SIG-M5 treated with dmso at 0.1 percent for 504 hours (cell line): ENCODE measurements at regions not wholly inside any gene's neighbourhood (a gene's known extent, or its start where the extent isn't known, plus 50 kb on each side); places are given as distances from the start of the nearest gene placed in this dataset.

Experiments used
- DNase-seq: peaks from one replicate; lab custom pipeline; 2025; ENCODE audit not compliant: unreplicated experiment; lab: John Stamatoyannopoulos, UW

DNA sequence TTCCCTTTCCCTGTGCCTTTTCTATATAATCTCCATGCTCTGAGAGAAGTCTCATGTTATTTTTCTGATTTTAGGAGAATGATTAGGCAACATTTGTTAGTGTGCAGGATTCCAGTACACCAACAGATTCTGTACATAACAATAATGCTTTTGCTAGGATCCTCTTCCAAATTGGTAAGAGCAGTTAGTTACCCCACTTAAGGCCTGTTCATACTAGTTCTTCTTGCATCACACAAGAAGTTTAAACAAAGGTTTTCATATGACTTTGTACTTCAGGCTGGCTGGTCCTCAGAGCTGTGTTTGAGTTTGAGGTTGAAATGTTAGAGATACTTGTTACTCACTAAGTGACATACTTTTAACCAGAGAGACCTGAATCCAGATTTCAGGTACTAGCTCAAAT is 686.9 kb upstream of the NRXN1 start:
- DNase-seq, result no peak

DNA sequence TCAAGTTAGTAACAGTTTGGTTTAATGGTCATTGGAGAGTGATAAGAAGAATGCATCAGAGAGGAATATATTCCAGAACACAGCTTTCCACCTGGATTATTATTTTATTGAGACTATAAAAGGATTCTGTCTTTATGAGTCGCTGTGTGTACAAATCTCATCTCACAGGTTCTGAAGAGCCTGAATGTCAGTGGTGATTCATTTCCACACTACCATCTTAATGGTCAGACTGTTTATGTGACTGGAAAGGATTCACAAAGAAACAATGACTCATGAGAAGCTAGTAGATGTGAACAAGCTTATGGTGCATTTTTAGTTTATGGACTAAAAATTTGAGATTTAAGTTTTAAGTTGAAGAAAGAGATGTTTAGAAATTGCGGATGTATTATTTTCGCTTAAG is 685.4 kb upstream of the NRXN1 start:
- no peak for DNase-seq

DNA sequence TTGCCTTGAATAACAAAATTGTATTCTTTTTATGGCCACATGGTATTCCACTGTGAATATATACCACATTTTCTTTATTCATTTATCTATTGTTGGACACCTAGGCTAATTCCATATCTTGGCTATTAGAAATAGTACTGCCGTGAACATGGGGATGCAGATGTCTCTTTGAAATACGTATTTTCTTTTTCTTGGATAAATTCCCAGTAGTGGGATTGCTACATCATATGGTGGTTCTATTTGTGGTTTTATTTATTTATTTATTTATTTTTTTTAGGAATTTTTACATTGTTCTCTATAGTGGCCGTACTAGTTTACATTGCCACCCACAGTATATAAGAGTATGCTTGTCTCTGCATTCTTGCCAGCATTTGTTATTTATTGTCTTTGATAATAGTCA is 679.8 kb upstream of the NRXN1 start:
- no peak for DNase-seq

GRCh38 chr2:51710222-51710621 is 678.3 kb upstream of the NRXN1 start:
- DNase-seq, result peak; percentile 24

DNA sequence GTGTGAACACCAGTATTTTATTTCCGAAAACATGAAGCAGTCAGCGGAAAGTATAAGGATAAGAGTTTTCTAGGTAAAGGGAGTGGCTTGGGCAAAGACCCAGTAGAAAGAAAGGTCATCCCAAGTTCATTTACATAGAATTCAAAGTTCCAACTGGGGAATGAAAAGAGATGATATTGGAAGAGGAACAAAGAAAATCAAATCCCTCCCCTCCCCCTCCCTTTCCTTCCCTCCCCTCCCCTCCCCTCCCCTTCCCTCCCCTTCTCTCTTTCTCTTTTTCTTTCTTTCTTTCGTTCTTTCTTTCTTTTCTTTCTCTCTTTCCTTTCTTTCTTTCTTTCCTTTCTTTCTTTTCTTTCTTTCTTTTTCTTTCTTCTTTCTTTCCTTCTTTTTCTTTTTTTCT is 675.7 kb upstream of the NRXN1 start:
- no peak for DNase-seq

DNA sequence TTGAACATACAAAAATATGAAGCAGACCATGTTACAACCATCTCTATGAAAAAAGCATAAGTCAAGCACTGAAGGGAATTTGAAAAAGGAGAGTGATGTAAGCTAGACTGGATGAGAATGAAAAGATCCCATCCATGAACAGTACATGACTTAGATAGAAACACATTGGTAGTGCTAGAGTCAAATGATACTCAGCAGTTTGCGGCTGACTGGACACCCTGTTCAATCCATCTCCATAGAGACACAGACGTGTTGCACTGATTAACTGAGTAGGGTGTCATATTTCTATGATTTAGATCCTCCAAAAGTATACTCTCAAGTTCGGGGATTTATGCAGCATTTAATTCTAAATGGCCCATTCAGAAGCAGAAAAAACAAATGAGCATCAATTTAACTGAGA is 674.3 kb upstream of the NRXN1 start:
- no peak for DNase-seq

GRCh38 chr2:51705417-51705816 is 673.5 kb upstream of the NRXN1 start:
- no peak for DNase-seq

- no peak for DNase-seq
Observed at GRCh38 chr2:51698021-51698420, 666.1 kb upstream of the NRXN1 start.

DNA sequence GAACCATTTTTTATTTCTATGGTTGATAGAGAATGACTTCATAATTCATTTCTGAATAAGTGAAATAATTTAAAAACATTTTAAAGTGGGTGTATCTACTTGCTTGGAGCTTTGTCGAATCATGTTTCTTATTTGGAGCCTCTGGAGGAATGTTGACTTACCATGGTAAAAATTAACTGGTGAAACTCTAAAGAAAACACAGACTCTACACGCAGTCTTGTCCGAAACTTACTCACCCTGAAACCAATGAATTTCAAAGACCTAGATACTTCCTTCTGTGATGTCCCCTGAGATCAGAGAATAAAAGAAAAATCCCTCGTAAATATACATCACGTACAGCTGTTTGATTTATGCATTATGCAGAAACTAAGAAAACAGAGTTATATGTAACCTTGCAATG is 665.2 kb upstream of the NRXN1 start:
- DNase-seq, result no peak

DNA sequence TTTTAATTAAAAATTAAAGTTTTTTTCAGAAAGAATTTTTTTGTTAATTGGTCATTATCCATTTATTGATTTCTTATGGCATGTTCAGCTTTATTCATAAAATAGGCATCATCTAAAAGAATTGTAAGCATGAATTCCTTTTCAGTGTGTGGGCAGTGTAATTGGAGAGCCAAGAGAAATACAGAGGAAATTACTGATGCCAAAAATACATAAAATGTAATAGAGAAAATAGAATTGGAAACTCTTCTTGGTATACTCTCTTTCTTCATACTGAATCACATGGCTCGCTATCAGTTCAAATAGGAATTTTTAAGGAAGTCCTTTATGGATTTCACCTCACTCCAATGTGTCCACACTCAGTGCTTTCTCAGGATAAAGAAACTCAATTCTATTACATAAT is 663.6 kb upstream of the NRXN1 start:
- DNase-seq, result no peak

DNA sequence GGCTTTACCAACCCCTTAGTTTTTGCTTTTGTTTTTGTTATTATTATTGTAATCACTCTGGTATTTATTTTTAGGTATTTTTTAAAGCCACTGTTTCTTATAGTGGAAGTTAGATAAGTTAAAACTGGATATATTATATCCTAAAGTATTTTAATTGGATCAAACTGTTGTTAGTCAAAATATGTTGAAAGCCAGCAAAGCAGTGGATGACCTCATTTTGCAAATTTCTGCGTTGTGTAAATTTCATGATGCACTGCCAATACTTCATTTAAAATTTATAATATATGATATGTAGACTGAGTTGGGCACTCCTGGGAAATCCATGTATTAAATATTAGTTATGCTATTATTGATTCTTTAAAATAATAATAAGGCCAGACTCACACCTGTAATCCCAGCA is 661.7 kb upstream of the NRXN1 start:
- no peak for DNase-seq

DNA sequence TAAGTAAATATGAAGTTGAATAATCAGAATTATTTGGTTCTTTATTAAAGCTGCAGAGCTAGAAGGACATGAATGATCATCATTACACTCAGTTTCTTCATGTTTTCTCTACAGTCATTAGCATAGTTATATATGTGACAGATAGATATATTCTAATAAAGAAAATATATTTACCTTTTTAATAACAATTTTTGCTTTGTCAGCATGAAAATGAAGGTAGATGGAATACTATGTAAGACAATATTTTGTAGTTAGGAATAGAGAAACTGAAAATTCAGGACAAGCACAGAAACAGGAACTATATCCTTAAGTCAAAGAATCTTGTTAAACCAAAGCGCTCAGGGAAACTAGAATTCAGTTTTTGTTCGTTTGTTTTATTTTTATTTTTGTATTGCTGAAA is 649.9 kb upstream of the NRXN1 start:
- no peak for DNase-seq

- DNase-seq, result no peak
Observed at GRCh38 chr2:51673628-51674027, 641.7 kb upstream of the NRXN1 start.

GRCh38 chr2:51667679-51668078 is 635.7 kb upstream of the NRXN1 start:
- no peak for DNase-seq

DNA sequence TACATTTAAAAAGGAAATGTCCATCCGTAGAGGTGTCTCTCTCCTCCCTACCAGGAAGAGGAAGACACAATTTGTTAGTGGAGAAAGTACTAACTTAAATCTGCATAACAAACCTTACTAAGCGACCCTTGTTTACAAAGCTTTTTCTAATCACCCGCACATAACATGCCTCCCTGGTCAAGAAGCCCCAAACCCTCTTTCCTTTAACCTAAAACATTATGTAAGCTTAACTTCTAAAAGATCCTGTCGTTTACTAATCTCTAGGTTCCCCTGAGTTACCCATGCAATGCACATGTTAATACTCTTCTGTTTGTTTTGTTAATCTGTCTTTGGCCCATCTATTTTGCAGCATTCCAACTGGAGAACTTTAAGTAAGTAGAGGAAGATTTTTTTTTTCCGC is 630.3 kb upstream of the NRXN1 start:
- DNase-seq, result no peak

GRCh38 chr2:51657849-51658248 is 625.9 kb upstream of the NRXN1 start:
- DNase-seq, result no peak

DNA sequence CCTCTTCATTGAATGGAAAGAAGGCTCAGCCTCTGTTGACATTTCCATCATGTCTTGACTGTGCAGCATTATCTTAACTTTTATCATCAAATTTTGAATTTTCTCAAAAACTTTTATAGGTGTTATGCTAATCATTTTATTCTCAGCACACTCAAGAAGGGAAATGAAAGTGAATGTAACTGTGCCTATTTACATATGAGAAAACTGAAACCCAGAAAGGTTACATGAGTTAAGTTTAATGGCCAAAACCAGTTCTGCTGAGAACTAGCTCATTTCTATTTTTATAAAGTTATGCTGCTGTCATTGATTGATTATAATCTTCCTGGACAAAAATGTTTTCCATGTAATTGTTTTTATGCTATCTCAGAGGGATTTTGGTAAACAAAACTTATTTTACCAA is 618.8 kb upstream of the NRXN1 start:
- no peak for DNase-seq

- DNase-seq, result no peak
Observed at GRCh38 chr2:51649366-51649765, 617.4 kb upstream of the NRXN1 start.

- no peak for DNase-seq
Observed at GRCh38 chr2:51638811-51639210, 606.9 kb upstream of the NRXN1 start.

DNA sequence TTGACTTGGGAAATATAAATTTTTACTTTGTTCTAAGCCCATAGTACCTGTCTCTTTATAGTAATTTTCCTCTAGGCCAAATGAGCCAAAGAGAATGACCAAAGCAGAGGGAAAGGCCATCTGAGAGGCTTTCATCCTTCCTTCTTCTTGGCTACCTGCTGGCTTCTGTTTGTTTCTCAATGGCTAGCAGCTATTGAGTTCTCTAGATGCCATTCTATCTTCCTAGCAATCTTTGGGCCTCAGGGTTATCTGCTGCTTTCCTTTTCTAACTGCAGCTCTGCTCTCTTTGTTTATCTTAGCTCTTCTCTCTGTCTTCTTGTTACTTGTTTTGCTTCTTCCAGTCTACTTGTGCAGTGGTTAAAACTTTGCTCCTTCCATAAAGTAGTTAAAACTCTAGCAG is 601.1 kb upstream of the NRXN1 start:
- no peak for DNase-seq

DNA sequence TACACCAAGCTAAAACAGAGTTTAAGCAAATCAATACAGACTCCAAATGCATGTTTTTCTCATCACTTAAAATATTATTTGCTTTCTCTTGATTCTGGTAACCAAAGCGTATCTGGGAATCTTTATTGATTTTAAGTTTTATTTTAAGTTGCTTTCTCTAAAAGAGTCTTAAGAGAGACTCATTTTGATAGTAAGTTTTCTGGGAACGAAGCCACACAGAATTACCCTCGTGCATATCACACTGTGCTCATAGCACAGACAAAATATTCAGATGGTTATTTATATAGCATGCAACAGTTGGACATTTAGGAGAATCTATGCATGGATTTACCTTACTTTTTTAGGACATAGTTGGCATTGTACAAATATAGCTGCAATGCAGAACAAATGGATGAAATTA is 597.5 kb upstream of the NRXN1 start:
- no peak for DNase-seq

DNA sequence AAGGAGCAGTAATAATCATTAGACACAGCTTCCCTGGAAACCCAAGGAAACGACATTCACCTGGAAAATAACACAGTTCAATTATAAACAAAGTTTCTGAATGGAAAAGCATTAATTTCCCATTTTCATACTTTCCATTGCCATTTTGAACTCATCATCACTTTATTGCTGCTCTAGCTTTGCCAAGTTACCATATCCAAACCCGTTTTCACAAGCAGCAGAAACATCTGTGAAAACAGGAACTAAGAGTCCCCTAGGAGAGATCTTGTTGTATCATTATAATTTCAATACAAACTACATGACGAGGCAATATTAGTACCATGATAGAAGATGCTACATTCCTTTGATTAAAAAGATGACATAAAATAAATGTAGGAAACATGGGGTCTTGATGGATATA is 597.0 kb upstream of the NRXN1 start:
- DNase-seq, result no peak

DNA sequence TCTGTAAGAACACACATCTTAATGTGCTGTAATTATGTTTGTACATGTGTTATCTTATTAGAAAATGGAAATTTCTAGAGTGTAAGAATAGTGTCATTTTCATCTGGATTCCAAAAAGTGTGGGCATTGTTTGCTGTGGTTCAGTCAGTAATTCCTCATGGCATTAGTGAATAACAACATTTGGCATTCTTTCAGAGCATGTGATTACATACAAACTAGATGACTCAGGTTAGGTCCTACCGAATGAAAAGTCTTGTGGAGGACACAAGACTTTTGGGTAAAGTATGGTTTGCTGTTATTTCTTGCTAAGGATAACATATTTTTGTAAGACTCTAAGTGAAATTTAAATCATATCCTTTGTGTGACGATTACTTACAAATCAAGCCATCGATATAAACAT is 593.1 kb upstream of the NRXN1 start:
- DNase-seq, result no peak

DNA sequence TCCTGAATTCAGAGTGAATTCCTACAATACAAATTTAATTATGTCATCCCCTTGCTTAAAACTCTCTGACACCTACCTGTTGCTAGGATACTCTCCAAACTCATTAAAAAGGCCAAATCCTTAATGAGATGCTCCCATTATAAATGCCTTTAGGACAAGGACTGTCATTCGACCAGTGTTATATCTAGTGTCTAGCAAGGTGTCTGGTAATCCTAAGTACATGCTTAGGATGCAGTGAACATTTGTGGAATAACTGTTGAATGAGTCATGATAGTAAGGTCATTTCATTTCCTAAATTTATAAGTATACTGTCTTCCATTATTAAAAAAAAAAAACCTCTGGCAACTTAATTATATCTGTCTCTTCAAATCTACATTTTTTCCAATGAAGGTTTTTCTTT is 588.9 kb upstream of the NRXN1 start:
- DNase-seq, result no peak
